ELR (cell line): ENCODE measurements at regions not wholly inside any gene's neighbourhood (a gene's known extent, or its start where the extent isn't known, plus 50 kb on each side); places are given as distances from the start of the nearest gene placed in this dataset.
"Not testable (repeated sequence)": the region's sequence is repeated elsewhere in the genome, so short reads cannot be mapped to it uniquely, and the experiment has no call there.

Source experiments
- DNase-seq: peaks from one replicate; pipeline ENCODE4 v3.0.0-alpha.2; 2015; ENCODE audit warnings: low read depth

DNA sequence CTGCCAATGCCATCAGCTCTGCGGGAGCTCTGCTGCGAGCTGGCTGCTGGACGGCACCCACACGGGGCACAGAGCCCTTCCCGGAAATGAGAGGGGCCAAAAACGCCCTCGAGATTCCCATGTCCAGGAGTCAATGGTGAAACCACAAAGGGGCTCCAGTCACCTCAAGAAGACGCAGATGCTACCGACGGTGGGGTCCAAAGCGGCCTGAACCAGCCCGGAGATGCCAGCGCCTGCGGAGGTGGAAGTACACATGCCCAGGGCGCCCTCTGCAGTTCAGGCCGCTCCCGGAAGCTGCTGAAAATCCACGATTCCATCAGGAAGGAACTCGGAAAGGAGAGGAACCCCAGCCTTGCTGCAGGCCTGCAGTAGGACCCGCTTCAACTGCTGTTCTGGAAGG is 82.4 kb upstream of the SELENOP start:
- DNase-seq = no peak

DNA sequence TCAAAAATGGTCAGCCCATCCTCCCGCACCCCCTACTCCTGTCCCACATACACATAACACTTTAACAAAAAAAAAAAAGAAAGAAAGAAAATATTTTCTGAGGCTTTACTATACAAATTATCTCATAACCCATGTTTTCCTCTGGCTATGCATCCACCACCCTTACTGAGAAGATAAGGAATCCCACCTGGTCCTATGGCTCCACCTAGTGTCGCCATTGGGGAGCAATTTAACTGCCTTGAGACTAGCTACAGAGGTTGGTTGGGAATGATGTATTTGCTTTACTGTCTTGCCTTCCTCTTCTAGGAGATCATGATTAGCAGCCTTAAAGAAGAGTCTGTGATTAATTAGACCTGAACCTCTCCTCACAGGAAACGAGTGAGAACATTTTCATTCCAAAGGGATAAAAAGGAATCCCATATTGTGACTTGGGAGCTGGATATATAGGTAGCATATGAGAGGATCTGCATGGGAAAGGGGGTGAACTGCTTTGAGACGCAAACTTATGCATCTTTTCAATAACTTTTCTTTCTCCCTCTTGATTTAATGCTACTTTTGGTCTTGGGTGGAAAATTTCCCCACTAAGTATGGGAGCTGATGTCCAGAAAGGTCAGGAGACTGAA is 77.7 kb upstream of the SELENOP start:
- peak; percentile 73 for DNase-seq

DNA sequence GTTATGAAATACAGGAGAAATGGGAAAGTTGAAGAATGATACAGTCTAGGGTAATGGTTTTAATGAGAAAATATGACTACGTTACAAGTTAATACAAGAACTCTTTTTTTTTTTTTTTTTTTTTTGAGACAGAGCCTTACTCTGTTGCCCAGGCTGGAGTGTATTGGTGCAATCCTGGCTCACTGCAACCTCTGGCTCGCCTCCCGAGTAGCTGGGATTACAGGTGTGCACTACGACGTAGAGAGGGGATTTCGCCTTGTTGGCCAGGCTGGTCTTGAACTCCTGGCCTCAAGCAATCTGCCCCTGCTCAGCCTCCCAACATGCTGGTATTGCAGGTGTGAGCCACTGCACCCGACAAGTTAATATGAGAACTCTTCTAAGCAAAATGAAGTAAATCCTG is 77.1 kb upstream of the SELENOP start:
- no peak for DNase-seq

DNA sequence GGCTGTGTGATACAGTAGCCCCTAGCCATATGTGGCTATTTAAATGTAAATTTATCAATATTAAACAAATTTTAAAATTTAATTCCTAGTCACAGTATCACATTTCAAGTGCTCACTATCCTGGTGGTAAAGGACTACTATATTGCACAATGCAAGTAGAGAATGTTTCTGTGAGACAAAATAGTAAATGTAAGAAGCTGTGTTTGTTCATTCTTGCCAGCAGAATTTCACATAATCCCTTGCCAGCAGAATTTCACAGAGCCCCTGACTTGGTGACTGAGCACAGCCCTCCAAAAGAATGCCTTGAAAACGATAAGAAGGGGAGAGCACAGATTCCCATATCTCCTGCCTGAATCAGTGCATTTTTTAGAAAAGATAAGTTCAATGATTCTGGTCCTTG is 75.9 kb upstream of the SELENOP start:
- DNase-seq = no peak

DNA sequence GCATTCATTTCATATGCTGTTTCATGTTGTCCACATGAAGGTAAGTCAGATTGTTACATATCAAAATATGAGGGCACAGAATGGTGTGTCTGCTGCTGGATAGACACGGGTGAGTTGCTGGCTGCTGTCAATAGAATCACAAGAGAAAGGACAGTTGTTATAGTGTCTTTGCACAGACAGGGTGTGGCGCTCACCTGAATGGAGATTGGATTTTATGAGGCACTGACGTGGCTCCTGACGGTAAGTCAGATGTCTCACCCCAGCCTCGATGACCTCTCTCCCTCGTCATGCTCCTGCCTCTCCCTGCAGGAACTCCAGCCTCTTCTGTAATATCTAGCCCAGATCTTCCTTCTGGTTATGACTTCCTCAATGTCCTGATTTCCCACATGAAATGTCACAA is 75.4 kb upstream of the SELENOP start:
- no peak for DNase-seq

- no peak for DNase-seq
Observed at GRCh38 chr5:42886635-42887034, 74.9 kb upstream of the SELENOP start.

DNA sequence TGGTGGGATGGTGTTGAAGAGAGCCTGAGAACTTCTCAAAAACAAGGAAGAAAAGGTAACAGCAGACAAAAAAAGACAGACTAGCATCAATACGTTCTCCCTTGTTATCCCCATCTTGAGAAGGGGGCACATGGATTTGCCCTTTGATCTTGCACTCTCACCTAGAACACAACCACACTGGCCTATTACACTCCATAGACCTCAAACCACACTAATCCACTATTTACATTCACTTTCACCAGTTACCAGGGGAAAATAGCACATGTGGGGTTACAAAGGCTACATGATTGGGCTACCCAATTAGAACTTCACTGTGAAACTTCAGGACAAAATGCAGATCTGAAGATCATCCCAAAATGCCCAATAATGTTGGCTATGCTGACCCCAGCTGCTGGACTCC is 72.6 kb upstream of the SELENOP start:
- DNase-seq = no peak

GRCh38 chr5:42881416-42882117 is 69.9 kb upstream of the SELENOP start:
- no peak for DNase-seq

- DNase-seq = no peak
Observed at GRCh38 chr5:42880496-42881150, 68.9 kb upstream of the SELENOP start.

GRCh38 chr5:42879291-42879690 is 67.6 kb upstream of the SELENOP start:
- no peak for DNase-seq

- DNase-seq = no peak
Observed at GRCh38 chr5:42878550-42878949, 66.9 kb upstream of the SELENOP start.

DNA sequence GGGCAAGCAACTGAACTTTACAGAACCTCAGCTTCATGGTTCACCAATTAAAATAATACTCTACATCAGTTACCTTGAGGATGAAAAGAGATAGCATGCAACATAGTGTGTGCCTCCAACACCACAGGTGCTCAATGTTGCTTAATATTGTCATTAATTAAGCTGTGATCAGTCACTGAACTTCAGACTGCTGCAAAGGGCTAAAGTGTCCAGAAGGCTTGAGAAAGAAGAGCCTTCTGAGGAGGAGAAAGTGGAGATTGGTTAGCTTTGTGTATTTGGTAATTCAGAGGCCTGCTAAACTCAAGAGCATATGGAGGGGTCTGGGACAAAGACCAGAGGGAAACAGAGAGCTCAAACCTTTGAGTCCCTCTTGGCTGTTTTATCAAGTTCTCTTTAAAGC is 66.3 kb upstream of the SELENOP start:
- DNase-seq = no peak

DNA sequence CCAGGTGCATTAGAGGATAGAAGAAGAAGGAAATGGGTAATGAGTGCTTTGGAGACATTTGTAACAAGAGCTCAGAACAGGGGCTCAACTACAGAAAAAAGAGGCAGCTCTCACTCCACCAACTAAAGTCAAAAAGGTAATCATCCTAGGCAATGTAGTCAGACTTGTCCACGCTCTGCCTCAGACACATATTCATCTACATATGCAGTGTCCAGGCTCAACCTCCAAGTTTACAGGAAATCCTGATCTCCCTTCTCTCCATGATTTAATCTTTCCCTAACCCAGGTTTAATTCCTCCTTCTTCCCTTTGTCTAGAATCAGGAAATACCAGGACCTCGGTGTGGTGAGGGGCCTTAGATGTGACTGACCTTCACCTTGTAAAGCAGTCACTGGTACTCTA is 65.7 kb upstream of the SELENOP start:
- DNase-seq = no peak

DNA sequence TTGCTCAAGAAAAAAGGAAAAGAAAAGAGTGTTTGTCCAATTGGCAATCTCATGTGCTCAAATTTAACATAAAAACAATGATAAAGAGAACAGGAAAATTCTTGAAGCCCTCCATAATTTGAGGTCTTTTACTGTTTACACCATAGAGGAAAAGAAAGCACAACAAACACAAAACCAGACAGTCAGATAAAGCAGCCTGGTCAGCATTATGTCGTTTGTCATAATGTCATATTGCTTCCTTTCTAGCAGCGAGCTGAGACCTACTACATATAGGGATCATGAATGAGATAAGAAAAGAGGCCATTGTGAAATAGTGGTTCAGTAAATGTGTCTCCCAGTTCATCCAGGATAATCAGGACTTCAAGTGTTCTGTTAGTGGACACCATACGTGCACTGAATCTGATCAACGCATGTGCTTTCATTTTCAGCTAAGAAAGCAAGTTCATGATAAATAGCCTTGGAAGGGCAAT is 64.7 kb upstream of the SELENOP start:
- no peak for DNase-seq

- no peak for DNase-seq
Observed at GRCh38 chr5:42875785-42876374, 64.2 kb upstream of the SELENOP start.

GRCh38 chr5:42875211-42875610 is 63.5 kb upstream of the SELENOP start:
- no peak for DNase-seq

GRCh38 chr5:42874621-42875198 is 63.0 kb upstream of the SELENOP start:
- no peak for DNase-seq

DNA sequence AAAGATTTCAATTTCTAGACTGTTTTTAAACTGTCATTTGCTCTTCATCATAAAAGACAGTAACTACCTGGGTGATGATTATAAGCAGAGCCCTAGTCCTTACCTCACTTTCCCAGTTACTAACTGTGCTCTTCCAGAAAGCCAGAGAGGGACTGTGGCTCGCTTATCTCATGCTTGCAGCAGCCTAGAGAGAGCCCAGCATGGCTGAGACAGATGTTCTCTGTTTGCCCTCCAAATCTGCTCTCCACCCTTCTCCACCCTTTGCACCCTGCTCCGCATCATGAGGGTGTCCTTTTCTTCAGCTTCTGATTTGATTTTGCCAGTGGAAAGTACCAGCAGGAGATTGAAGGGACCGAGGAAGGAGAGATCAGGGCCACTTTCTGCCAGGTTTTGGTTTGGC is 61.2 kb upstream of the SELENOP start:
- no peak for DNase-seq

DNA sequence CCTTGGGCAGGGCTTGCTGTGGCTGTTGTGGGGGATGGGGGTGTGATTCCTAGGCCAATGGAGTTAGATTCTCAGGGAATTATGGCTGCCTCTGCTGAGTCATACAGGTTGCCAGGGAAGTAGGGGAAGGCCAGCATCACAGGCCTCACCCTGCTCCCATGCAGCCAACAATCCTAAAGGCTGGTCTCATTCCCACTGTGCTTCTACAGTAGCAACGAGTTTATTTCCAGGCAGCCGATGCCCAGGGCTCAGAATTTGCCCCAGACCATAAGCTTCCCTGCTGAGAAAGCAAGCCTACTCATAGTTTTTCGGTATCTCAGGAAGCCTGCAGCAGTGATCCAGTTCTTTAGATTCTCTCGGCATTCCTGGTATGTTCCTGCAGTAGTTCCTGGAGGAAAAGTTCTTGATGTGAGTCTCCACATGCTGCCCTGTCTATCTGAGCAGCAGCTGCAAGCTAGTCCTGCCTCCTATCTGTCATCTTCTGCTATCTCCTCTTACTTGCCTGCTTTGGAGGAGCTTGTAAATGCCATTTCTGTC is 59.3 kb upstream of the SELENOP start:
- DNase-seq = no peak

DNA sequence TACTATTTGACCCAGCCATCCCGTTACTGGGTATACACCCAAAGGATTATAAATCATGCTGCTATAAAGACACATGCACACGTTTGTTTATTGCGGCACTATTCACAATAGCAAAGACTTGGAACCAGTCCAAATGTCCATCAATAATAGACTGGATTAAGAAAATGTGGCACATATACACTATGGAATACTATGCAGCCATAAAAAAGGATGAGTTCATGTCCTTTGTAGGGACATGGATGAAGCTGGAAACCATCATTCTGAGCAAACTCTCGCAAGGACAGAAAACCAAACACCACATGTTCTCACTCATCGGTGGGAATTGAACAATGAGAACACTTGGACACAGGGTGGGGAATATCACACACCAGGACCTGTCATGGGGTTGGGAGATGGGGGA is 56.7 kb upstream of the SELENOP start:
- not testable (repeated sequence) for DNase-seq

- DNase-seq = not testable (repeated sequence)
Observed at GRCh38 chr5:42864749-42865148, 53.1 kb upstream of the SELENOP start.
